CD14-positive monocyte (primary cell): ENCODE measurements at regions not wholly inside any gene's neighbourhood (a gene's known extent, or its start where the extent isn't known, plus 50 kb on each side); places are given as distances from the start of the nearest gene placed in this dataset.

ENCODE experiments used
- DNase-seq, 3 donors: peaks; one replicate each; pipeline ENCODE4 v3.0.0-alpha.2; 2011 to 2022
- H2AFZ ChIP-seq: 2 replicates; pipeline ENCODE4 v1.6.0; 2012; ENCODE audit warnings: mild to moderate bottlenecking, low read depth, low read length, inconsistent platforms; ENCODE audit not compliant: insufficient read depth, poor library complexity, severe bottlenecking
- H3K27ac ChIP-seq, 2 donors: 1 replicate in 1 of 2; 2 replicates in 1 of 2; pipeline ENCODE4 v1.5.1; 2012 to 2013; ENCODE audit warnings: low read length in 2 of 2, control low read depth in 1 of 2, inconsistent platforms in 1 of 2, low read depth in 1 of 2, mild to moderate bottlenecking in 1 of 2
- H3K27me3 ChIP-seq, 2 donors: one replicate each; pipeline versions ENCODE4 v1.6.0 to v1.6.1; 2011 to 2013; ENCODE audit warnings: low read length in 2 of 2; ENCODE audit not compliant: control insufficient read depth in 2 of 2, insufficient read depth in 2 of 2
- H3K36me3 ChIP-seq, 2 donors: replicated peaks in 1 of 2; 1 replicate in 1 of 2; 2 replicates in 1 of 2; pipeline versions ENCODE4 v1.5.1 to v1.6.1; 2012 to 2013; ENCODE audit warnings: low read length in 2 of 2, control low read depth in 1 of 2, inconsistent platforms in 1 of 2, mild to moderate bottlenecking in 1 of 2; ENCODE audit not compliant: insufficient read depth in 2 of 2, control insufficient read depth in 1 of 2
- H3K4me1 ChIP-seq, 2 donors: 1 replicate in 1 of 2; 2 replicates in 1 of 2; pipeline versions ENCODE4 v1.5.1 to v1.6.1; 2012 to 2013; ENCODE audit warnings: low read length in 2 of 2, control low read depth in 1 of 2, inconsistent platforms in 1 of 2, mild to moderate bottlenecking in 1 of 2, moderate library complexity in 1 of 2; ENCODE audit not compliant: insufficient read depth in 2 of 2, control insufficient read depth in 1 of 2
- H3K4me2 ChIP-seq: replicated peaks from 2 replicates; pipeline ENCODE3; 2012; ENCODE audit warnings: low read length, moderate library complexity, mild to moderate bottlenecking; ENCODE audit not compliant: poor library complexity, severe bottlenecking; ENCODE audit errors: extremely low read depth
- H3K4me3 ChIP-seq, 3 experiments: fragments of 200-600 bp in 1 of 3; sonication (generic) in 1 of 3; replicated peaks in 1 of 3; 1 replicate in 2 of 3; 2 replicates in 1 of 3; pipeline ENCODE4 v1.5.1; 2011 to 2013; ENCODE audit warnings: low read length in 3 of 3, mild to moderate bottlenecking in 3 of 3, control low read depth in 2 of 3, low read depth in 2 of 3, inconsistent platforms in 1 of 3, moderate library complexity in 1 of 3
- H3K79me2 ChIP-seq: 2 replicates; pipeline ENCODE4 v1.6.0; 2012; ENCODE audit warnings: mild to moderate bottlenecking, control low read depth, inconsistent platforms, low read length, moderate library complexity; ENCODE audit not compliant: insufficient read depth
- H3K9ac ChIP-seq: 2 replicates; pipeline ENCODE4 v1.6.0; 2017; ENCODE audit warnings: low read length, mild to moderate bottlenecking; ENCODE audit not compliant: insufficient read depth, poor library complexity, severe bottlenecking
- H3K9me3 ChIP-seq, 2 donors: replicated peaks in 1 of 2; 1 replicate in 1 of 2; 2 replicates in 1 of 2; pipeline versions ENCODE4 v1.5.1 to v1.6.1; 2012 to 2013; ENCODE audit warnings: low read length in 2 of 2, control low read depth in 1 of 2; ENCODE audit not compliant: control insufficient read depth in 1 of 2, insufficient read depth in 1 of 2
- H4K20me1 ChIP-seq: 2 replicates; pipeline ENCODE4 v1.6.0; 2012; ENCODE audit warnings: mild to moderate bottlenecking, low read length, control low read depth, moderate library complexity; ENCODE audit not compliant: insufficient read depth
- H3K27ac Mint-ChIP-seq, 7 donors: one replicate each; pipeline ENCODE4 v1.8.0; 2020; ENCODE audit warnings: mild to moderate bottlenecking in 7 of 7, mixed read lengths in 7 of 7, moderate library complexity in 6 of 7, inconsistent platforms in 2 of 7
- H3K27me3 Mint-ChIP-seq, 3 donors: one replicate each; pipeline ENCODE4 v1.8.0; 2021 to 2022; ENCODE audit warnings: low read depth in 3 of 3, mild to moderate bottlenecking in 3 of 3, mixed read lengths in 3 of 3, moderate library complexity in 3 of 3, inconsistent platforms in 1 of 3
- H3K36me3 Mint-ChIP-seq, 2 donors: one replicate each; pipeline ENCODE4 v1.8.0; 2020; ENCODE audit warnings: mixed read lengths in 2 of 2, inconsistent platforms in 1 of 2, mild to moderate bottlenecking in 1 of 2
- H3K4me1 Mint-ChIP-seq: one replicate; pipeline ENCODE4 v1.8.0; 2020; ENCODE audit warnings: mild to moderate bottlenecking, mixed read lengths
- H3K4me3 Mint-ChIP-seq, 2 donors: one replicate each; pipeline ENCODE4 v1.8.0; 2020; ENCODE audit warnings: mild to moderate bottlenecking in 2 of 2, mixed read lengths in 2 of 2, moderate library complexity in 1 of 2
- H3K9me3 Mint-ChIP-seq, 7 donors: one replicate each; pipeline ENCODE4 v1.8.0; 2020 to 2022; ENCODE audit warnings: mixed read lengths in 7 of 7, mild to moderate bottlenecking in 6 of 7, moderate library complexity in 6 of 7, inconsistent platforms in 2 of 7
- CTCF ChIP-seq: fragments of 200-600 bp; IDR thresholded peaks from one replicate; pipeline ENCODE4 v1.8.0; 2022; ENCODE audit warnings: antibody characterized with exemption, mild to moderate bottlenecking
- WGBS: methylation state at CpG from one replicate; pipeline ENCODE4 v1.1.5; 2013; ENCODE audit warnings: missing lambda C conversion rate; ENCODE audit not compliant: insufficient coverage; 5-methylcytosine and 5-hydroxymethylcytosine counted together
- intact Hi-C, 2 donors: fragments of 100-400 bp; cut with micrococcal nuclease; formaldehyde crosslinking; loops; one replicate each; pipeline versions ENCODE4 v1.15.0 to v1.15.1; 2023

DNA sequence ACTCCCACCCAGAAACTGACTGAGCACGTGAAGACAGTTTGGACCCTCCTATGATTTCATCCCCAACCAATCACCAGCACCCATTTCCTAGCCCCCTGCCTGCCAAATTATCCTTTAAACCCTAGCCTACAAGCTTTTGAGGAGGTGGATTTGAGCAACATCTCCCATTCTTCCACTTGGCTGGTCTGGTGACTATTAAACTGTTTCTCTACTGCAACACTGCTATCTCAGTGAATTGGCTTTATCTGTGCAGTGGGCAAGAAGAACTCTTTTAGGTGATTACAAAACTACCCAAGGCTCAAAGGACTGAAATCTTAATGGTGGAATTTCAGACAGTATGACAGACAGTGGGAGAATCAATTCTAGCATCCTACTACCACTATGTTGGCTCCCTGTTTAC, 57.6 kb downstream of the FOXB1 start:
- H4K20me1 ChIP-seq, result no peaks in the 10 kb centered on the region
- no peak overlapping the region for H3K4me3 Mint-ChIP-seq
- 100% methylated on average over 1 of the region's 1 CpG for WGBS
- intact Hi-C loops, result no loop called here
- no peak overlapping the region for H3K27ac Mint-ChIP-seq
- H3K36me3 ChIP-seq, result no peaks in the 10 kb centered on the region
- TF ChIP-seq CTCF, result no peak
- no peak overlapping the region for H2AFZ ChIP-seq
- no peak overlapping the region for H3K4me3 ChIP-seq
- H3K4me1 ChIP-seq, result no peaks in the 10 kb centered on the region
- no peak overlapping the region for H3K4me2 ChIP-seq
- no peak overlapping the region for H3K27ac ChIP-seq
- H3K9me3 ChIP-seq, result peaks cover 12 to 14% of the 10 kb centered on the region in 2 donors
- H3K36me3 Mint-ChIP-seq, result no peaks in the 10 kb centered on the region
- H3K4me1 Mint-ChIP-seq, result no peaks in the 10 kb centered on the region
- H3K9me3 Mint-ChIP-seq, result peaks cover 9 to 18% (median 16%) of the 10 kb centered on the region in 7 donors
- H3K79me2 ChIP-seq, result no peaks in the 10 kb centered on the region
- no peaks in the 10 kb centered on the region for H3K27me3 ChIP-seq
- H3K27me3 Mint-ChIP-seq, result peaks cover 0 to 9% (median 0%) of the 10 kb centered on the region in 3 donors
- DNase-seq, result no peak
- no peak overlapping the region for H3K9ac ChIP-seq

DNA sequence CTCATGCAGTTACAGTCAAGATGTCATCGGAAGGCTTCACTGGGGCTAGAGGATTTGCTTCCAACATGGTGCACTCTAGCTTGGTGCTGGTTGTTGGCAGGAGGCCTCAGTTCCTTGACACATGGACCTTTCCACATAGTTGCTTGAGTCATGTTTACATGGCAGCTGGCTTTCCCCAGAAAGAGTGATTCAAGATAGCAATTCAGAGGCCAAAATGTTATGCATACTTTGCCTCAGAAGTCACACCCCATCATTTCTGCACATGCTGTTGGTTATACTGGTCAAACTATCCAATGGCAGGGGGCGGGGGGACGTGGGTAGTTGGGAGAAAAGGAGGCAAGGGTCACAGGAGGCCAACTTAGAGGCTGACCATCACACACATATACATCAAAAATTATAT, 58.7 kb downstream of the FOXB1 start:
- no peak overlapping the region for H3K27ac ChIP-seq
- no peak overlapping the region for H3K4me2 ChIP-seq
- no peaks in the 10 kb centered on the region for H3K27me3 ChIP-seq
- DNase-seq, result no peak
- Mint-ChIP-seq H3K27ac (no peak overlapping the region), H3K36me3 (no peaks in the 10 kb centered on the region), H3K27me3 (peaks cover 0 to 8% (median 0%) of the 10 kb centered on the region in 3 donors), H3K4me3 (no peak overlapping the region), H3K9me3 (peaks cover 9 to 18% (median 16%) of the 10 kb centered on the region in 7 donors), H3K4me1 (no peaks in the 10 kb centered on the region)
- no peak overlapping the region for H3K9ac ChIP-seq
- intact Hi-C loops, result no loop called here
- TF ChIP-seq CTCF, result no peak
- no peaks in the 10 kb centered on the region for H4K20me1 ChIP-seq
- no peaks in the 10 kb centered on the region for H3K36me3 ChIP-seq
- H3K9me3 ChIP-seq, result peaks cover 12 to 14% of the 10 kb centered on the region in 2 donors
- no peak overlapping the region for H2AFZ ChIP-seq
- H3K4me1 ChIP-seq, result no peaks in the 10 kb centered on the region
- no peaks in the 10 kb centered on the region for H3K79me2 ChIP-seq
- no peak overlapping the region for H3K4me3 ChIP-seq
- WGBS, result 90% methylated on average over 1 of the region's 3 CpGs
